Left forelimb (tissue), 1 donor: ENCODE measurements at regions not wholly inside any gene's neighbourhood (a gene's known extent, or its start where the extent isn't known, plus 50 kb on each side); places are given as distances from the start of the nearest gene placed in this dataset.

Source experiments
- DNase-seq: peaks from one replicate; pipeline ENCODE4 v3.0.0-alpha.2; 2018; ENCODE audit warnings: low spot score

- DNase-seq, result no peak
These were observed 117.9 kb upstream of the PTPN1 start for GRCh38 chr20:50392138-50392866.

GRCh38 chr20:50393242-50393641 lies 116.9 kb upstream of the PTPN1 start:
- no peak for DNase-seq

GRCh38 chr20:50393990-50394561 lies 116.1 kb upstream of the PTPN1 start:
- no peak for DNase-seq

GRCh38 chr20:50394569-50394968 lies 115.6 kb upstream of the PTPN1 start:
- DNase-seq, result no peak

GRCh38 chr20:50395251-50395729 lies 114.9 kb upstream of the PTPN1 start:
- no peak for DNase-seq

GRCh38 chr20:50395914-50396488 lies 114.2 kb upstream of the PTPN1 start:
- DNase-seq, result no peak

- DNase-seq, result no peak
These were observed 113.6 kb upstream of the PTPN1 start for GRCh38 chr20:50396623-50397022.

- DNase-seq, result no peak
These were observed 113.1 kb upstream of the PTPN1 start for GRCh38 chr20:50397058-50397457.

GRCh38 chr20:50398064-50398463 lies 112.1 kb upstream of the PTPN1 start:
- DNase-seq, result no peak

GRCh38 chr20:50398471-50398820 lies 111.7 kb upstream of the PTPN1 start:
- DNase-seq, result no peak

- no peak for DNase-seq
These were observed 111.2 kb upstream of the PTPN1 start for GRCh38 chr20:50398821-50399554.

- DNase-seq, result no peak
These were observed 110.6 kb upstream of the PTPN1 start for GRCh38 chr20:50399555-50399916.

GRCh38 chr20:50399917-50400704 lies 110.1 kb upstream of the PTPN1 start:
- no peak for DNase-seq

GRCh38 chr20:50400705-50401586 lies 109.2 kb upstream of the PTPN1 start:
- DNase-seq, result no peak

- no peak for DNase-seq
These were observed 108.4 kb upstream of the PTPN1 start for GRCh38 chr20:50401587-50402418.

- DNase-seq, result no peak
These were observed 106.4 kb upstream of the PTPN1 start for GRCh38 chr20:50403565-50404418.

GRCh38 chr20:50404419-50405234 lies 105.6 kb upstream of the PTPN1 start:
- DNase-seq, result no peak

- DNase-seq, result no peak
These were observed 104.8 kb upstream of the PTPN1 start for GRCh38 chr20:50405235-50405914.
